ENCODE measurements at regions not wholly inside any gene's neighbourhood (a gene's known extent, or its start where the extent isn't known, plus 50 kb on each side); places are given as distances from the start of the nearest gene placed in this dataset.

- TF ChIP-seq CTCF (IDR thresholded peaks at IDR 0.05) (no peak), POLR2AphosphoS5 (IDR thresholded peaks at IDR 0.05) (no peak), POLR2A (IDR thresholded peaks at IDR 0.05) (no peak), EP300 (IDR thresholded peaks at IDR 0.05) (no peak)
Measured at GRCh38 chr22:46068593-46069491, 81.5 kb upstream of the PPARA start.
